ENCODE measurements at regions not wholly inside any gene's neighbourhood (a gene's known extent, or its start where the extent isn't known, plus 50 kb on each side); places are given as distances from the start of the nearest gene placed in this dataset.

- DNase-seq = no peak
- no peak overlapping the region for H3K27ac ChIP-seq (ENCODE audit: low read length)
- no peaks in the 10 kb centered on the region for H3K79me2 ChIP-seq (ENCODE audit: insufficient read depth, low read length)
- H3K27me3 ChIP-seq (ENCODE audit: insufficient read depth, low read length, poor library complexity) = peaks cover 18% of the 10 kb centered on the region
- no peaks in the 10 kb centered on the region for H3K36me3 ChIP-seq (ENCODE audit: insufficient read depth, low read length)
- no peak overlapping the region for H2AFZ ChIP-seq (ENCODE audit: low read depth, low read length)
- ATAC-seq (ENCODE audit: insufficient read depth, low read depth) = no peak
- no peak overlapping the region for H3K9ac ChIP-seq (ENCODE audit: low read depth, low read length)
- H3K4me1 ChIP-seq (ENCODE audit: insufficient read depth, low read length) = no peaks in the 10 kb centered on the region
- TF ChIP-seq CTCF (IDR thresholded peaks at IDR 0.05; ENCODE audit: borderline replicate concordance, extremely low read depth, low read length, poor library complexity, severe bottlenecking) (no peak), EZH2 (IDR thresholded peaks at IDR 0.05; ENCODE audit: borderline replicate concordance, low read depth, low read length, severe bottlenecking) (no peak)
- H3K4me3 ChIP-seq (ENCODE audit: low read depth in 1 of 2, low read length in 2 of 2) = no peak overlapping the region
- no peaks in the 10 kb centered on the region for H4K20me1 ChIP-seq (ENCODE audit: insufficient read depth, low read length)
- no peaks in the 10 kb centered on the region for H3K9me3 ChIP-seq (ENCODE audit: insufficient read depth, low read length, severe bottlenecking)
- H3K4me2 ChIP-seq (ENCODE audit: insufficient read depth, low read length) = no peak overlapping the region
Measured at GRCh38 chr14:36070720-36071043, 105.8 kb downstream of the PTCSC3 start.

GRCh38 chr14:36070031-36070719, 106.3 kb downstream of the PTCSC3 start:
- ATAC-seq (ENCODE audit: insufficient read depth, low read depth) = peak; percentile 68
- no peak overlapping the region for H2AFZ ChIP-seq (ENCODE audit: low read depth, low read length)

GRCh38 chr14:36069535-36069900, 107.0 kb downstream of the PTCSC3 start:
- Histone ChIP-seq H3K4me1 (ENCODE audit: insufficient read depth, low read length) (no peaks in the 10 kb centered on the region), H3K79me2 (ENCODE audit: insufficient read depth, low read length) (no peaks in the 10 kb centered on the region), H3K27me3 (ENCODE audit: insufficient read depth, low read length, poor library complexity) (peaks cover 23% of the 10 kb centered on the region), H3K36me3 (ENCODE audit: insufficient read depth, low read length) (no peaks in the 10 kb centered on the region), H4K20me1 (ENCODE audit: insufficient read depth, low read length) (no peaks in the 10 kb centered on the region), H3K4me2 (ENCODE audit: insufficient read depth, low read length) (no peak overlapping the region), H3K9me3 (ENCODE audit: insufficient read depth, low read length, severe bottlenecking) (no peaks in the 10 kb centered on the region), H3K27ac (ENCODE audit: low read length) (no peak overlapping the region), H3K9ac (ENCODE audit: low read depth, low read length) (no peak overlapping the region), H2AFZ (ENCODE audit: low read depth, low read length) (no peak overlapping the region), H3K4me3 (ENCODE audit: low read depth in 1 of 2, low read length in 2 of 2) (no peak overlapping the region)
- TF ChIP-seq CTCF (IDR thresholded peaks at IDR 0.05; ENCODE audit: borderline replicate concordance, extremely low read depth, low read length, poor library complexity, severe bottlenecking) = peak; percentile 86
- no peak for TF ChIP-seq EZH2 (IDR thresholded peaks at IDR 0.05; ENCODE audit: borderline replicate concordance, low read depth, low read length, severe bottlenecking)
- ATAC-seq (ENCODE audit: insufficient read depth, low read depth) (peak; percentile 92), DNase-seq (peak; percentile 57)

More at GRCh38 chr14:36070031-36070719, 106.3 kb downstream of the PTCSC3 start:
- Histone ChIP-seq H3K27me3 (ENCODE audit: insufficient read depth, low read length, poor library complexity) (peaks cover 22% of the 10 kb centered on the region), H3K9me3 (ENCODE audit: insufficient read depth, low read length, severe bottlenecking) (no peaks in the 10 kb centered on the region), H4K20me1 (ENCODE audit: insufficient read depth, low read length) (no peaks in the 10 kb centered on the region), H3K79me2 (ENCODE audit: insufficient read depth, low read length) (no peaks in the 10 kb centered on the region), H3K36me3 (ENCODE audit: insufficient read depth, low read length) (no peaks in the 10 kb centered on the region), H3K4me2 (ENCODE audit: insufficient read depth, low read length) (no peak overlapping the region), H3K4me3 (ENCODE audit: low read depth in 1 of 2, low read length in 2 of 2) (no peak overlapping the region), H3K9ac (ENCODE audit: low read depth, low read length) (no peak overlapping the region), H3K4me1 (ENCODE audit: insufficient read depth, low read length) (no peaks in the 10 kb centered on the region), H3K27ac (ENCODE audit: low read length) (no peak overlapping the region)
- no peak for TF ChIP-seq EZH2 (IDR thresholded peaks at IDR 0.05; ENCODE audit: borderline replicate concordance, low read depth, low read length, severe bottlenecking)
- peak; percentile 84 for TF ChIP-seq CTCF (IDR thresholded peaks at IDR 0.05; ENCODE audit: borderline replicate concordance, extremely low read depth, low read length, poor library complexity, severe bottlenecking)
- DNase-seq = peak; percentile 52
